Mucosa of descending colon (tissue), 3 donors: ENCODE measurements at regions not wholly inside any gene's neighbourhood (a gene's known extent, or its start where the extent isn't known, plus 50 kb on each side); places are given as distances from the start of the nearest gene placed in this dataset.

Experiments
- ATAC-seq: fragments of 200-7000 bp; cut with Tn5 transposase; one replicate; pipeline ENCODE4 v1.9.1; 2020; ENCODE audit warnings: mild to moderate bottlenecking, moderate library complexity
- DNase-seq, 3 donors: peaks; one replicate each; pipeline ENCODE4 v3.0.0-alpha.2; 2020
- H3K36me3 ChIP-seq: fragments of 200-600 bp; one replicate; pipeline ENCODE4 v1.8.0; 2021; ENCODE audit warnings: low read depth, mild to moderate bottlenecking
- H3K4me1 ChIP-seq: fragments of 200-600 bp; one replicate; pipeline ENCODE4 v1.8.0; 2021; ENCODE audit warnings: low read depth, mild to moderate bottlenecking
- H3K4me3 ChIP-seq: fragments of 200-600 bp; one replicate; pipeline ENCODE4 v1.8.0; 2021; ENCODE audit warnings: mild to moderate bottlenecking
- H3K9me3 ChIP-seq: fragments of 200-600 bp; one replicate; pipeline ENCODE4 v1.8.0; 2021; ENCODE audit warnings: mild to moderate bottlenecking
- intact Hi-C, 2 donors: fragments of 100-400 bp; cut with DNase I in 1 of 2; cut with micrococcal nuclease in 1 of 2; formaldehyde crosslinking; loops; one replicate each; pipeline versions ENCODE4 v1.11.0 to v1.11.1; 2022; cut with DNase I, micrococcal nuclease
- TF ChIP-seq, protein P1 (sequence below): fragments of 200-600 bp; IDR thresholded peaks from one replicate; pipeline ENCODE4 v1.8.0; 2022; ENCODE audit warnings: antibody characterized with exemption, mild to moderate bottlenecking
- donor health status: DM: no; HTN: no; CAD: no; lungs with moderate emphysema.
- donor health status: DM: no; HTN: no; CAD: no.
- donor health status: DM: no; HTN: yes; CAD: no.

DNA sequence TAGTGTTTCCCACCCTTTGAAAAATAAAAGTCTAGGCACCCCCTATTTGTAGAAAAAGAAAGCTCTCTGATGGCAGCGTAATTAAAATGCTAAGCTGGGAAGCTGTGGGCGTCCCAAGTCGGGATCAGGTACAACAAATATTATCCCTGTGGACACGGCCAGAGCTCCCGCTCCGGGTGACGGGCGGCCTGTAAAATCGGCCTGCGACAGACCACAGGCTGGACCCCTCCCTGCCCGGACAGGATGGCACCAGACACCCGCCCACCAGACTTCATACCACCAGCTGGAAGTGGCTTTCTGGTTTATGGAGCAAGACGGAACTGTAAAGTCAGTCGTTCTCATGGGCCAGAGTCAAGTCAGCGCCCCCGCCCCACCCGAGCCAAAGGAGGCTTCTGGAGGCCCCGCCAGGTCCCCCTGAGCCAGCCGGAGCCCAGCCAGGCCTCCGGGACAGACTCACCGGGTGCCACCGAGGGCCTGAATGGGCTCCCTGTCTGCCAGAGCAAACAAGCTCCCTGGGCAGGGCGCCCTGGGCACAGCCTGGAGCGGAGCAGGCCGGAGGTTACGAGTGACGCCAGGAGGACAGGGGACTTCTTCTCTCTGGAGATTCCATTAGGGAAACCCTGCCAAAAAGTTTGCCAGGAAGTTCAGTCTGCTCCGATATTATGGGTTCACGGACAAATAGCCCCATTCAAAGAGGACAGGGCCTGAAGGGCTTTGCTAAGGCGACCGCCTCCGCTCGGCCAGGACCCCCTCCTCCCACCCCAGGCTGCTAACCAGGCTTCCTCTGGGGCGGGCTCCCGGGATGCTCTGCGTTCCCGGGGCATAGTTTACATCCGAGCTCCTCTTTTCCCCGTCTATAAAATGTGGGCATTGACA lies 173.7 kb downstream of the ERCC6L2 start:
- Histone ChIP-seq H3K9me3 (no peaks in the 10 kb centered on the region), H3K4me1 (no peaks in the 10 kb centered on the region), H3K4me3 (no peak overlapping the region), H3K36me3 (no peaks in the 10 kb centered on the region)
- DNase-seq (no peak), ATAC-seq (peak; percentile 8)
- intact Hi-C loops, result no loop called here
- TF ChIP-seq, protein P1, sequence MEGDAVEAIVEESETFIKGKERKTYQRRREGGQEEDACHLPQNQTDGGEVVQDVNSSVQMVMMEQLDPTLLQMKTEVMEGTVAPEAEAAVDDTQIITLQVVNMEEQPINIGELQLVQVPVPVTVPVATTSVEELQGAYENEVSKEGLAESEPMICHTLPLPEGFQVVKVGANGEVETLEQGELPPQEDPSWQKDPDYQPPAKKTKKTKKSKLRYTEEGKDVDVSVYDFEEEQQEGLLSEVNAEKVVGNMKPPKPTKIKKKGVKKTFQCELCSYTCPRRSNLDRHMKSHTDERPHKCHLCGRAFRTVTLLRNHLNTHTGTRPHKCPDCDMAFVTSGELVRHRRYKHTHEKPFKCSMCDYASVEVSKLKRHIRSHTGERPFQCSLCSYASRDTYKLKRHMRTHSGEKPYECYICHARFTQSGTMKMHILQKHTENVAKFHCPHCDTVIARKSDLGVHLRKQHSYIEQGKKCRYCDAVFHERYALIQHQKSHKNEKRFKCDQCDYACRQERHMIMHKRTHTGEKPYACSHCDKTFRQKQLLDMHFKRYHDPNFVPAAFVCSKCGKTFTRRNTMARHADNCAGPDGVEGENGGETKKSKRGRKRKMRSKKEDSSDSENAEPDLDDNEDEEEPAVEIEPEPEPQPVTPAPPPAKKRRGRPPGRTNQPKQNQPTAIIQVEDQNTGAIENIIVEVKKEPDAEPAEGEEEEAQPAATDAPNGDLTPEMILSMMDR, result no peak

DNA sequence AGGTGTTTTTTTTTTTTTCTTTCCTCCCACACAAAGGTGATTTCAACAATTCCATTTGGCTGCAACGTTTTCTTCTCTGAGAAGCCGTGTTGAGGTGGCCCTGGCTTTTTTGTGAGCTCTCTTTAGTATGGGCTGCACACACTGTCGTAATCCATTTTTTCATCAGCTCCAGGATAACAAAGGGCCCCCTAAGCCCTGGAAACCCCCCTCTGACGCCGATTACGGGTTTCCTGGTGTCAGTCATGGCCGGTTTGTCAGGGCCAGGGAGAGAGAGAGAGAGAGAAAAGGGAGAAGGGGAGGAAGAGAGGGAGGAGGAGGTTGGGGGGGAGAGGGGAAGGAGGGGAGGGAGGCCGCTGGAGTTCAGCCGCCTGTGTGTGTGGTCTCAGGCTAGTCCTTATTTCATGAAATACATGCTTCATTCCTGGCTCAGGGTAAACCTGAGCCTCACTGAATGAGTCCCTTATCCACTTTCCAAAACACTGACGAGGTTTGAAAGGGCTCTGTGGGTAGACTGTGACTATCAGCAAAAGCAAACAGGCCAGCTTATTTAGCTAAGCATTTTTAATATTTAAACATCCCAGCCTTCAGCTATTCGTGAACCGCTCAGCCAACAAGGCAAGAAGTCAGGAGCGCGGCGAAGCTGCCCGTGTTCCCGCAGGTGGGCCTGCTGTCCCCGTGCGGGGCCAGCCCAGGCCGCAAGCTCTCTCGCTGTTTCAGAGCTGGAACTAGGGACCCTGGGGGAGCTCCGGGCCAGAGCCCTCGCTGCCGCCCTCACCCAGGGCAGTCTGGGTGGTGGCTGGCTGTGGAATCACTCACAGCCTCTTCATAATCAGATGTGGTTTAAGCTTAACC lies 172.8 kb downstream of the ERCC6L2 start:
- intact Hi-C loops, result no loop called here
- Histone ChIP-seq H3K4me3 (no peak overlapping the region), H3K4me1 (no peaks in the 10 kb centered on the region), H3K36me3 (no peaks in the 10 kb centered on the region), H3K9me3 (no peaks in the 10 kb centered on the region)
- TF ChIP-seq, protein P1, result no peak
- no peak for DNase-seq
- peak; percentile 25 for ATAC-seq

GRCh38 chr9:96047741-96048103 lies 172.2 kb downstream of the ERCC6L2 start:
- Histone ChIP-seq H3K36me3 (no peaks in the 10 kb centered on the region), H3K9me3 (no peaks in the 10 kb centered on the region), H3K4me3 (no peak overlapping the region), H3K4me1 (no peaks in the 10 kb centered on the region)
- intact Hi-C loops, result no loop called here
- ATAC-seq (no peak), DNase-seq (no peak)
- TF ChIP-seq, protein P1, result no peak

GRCh38 chr9:96047116-96047639 lies 171.7 kb downstream of the ERCC6L2 start:
- intact Hi-C loops, result no loop called here
- ATAC-seq (no peak), DNase-seq (no peak)
- TF ChIP-seq, protein P1, result no peak
- Histone ChIP-seq H3K4me3 (no peak overlapping the region), H3K36me3 (no peaks in the 10 kb centered on the region), H3K9me3 (no peaks in the 10 kb centered on the region), H3K4me1 (no peaks in the 10 kb centered on the region)

DNA sequence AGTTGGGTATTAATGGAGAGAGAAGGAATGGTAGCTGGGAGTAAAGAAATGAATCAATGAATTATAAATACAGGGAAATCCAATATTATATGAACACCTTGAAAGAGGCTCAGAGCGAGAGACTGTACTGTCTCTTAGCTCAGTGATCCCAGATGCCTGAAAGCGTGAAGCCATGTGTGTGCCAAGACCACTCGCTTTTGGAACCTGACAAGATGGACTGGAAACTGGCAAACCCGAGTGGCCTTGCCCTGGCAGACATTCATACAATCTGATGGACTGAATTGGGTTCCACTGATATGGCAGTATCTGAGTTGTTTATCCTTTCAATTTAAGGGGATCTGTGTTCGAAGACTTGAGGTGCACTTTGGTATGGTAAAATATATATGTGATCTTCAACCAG lies 170.3 kb downstream of the ERCC6L2 start:
- no peaks in the 10 kb centered on the region for H3K36me3 ChIP-seq
- DNase-seq (no peak), ATAC-seq (no peak)
- no peaks in the 10 kb centered on the region for H3K4me1 ChIP-seq
- no peaks in the 10 kb centered on the region for H3K9me3 ChIP-seq
- no peak overlapping the region for H3K4me3 ChIP-seq
- TF ChIP-seq, protein P1, result no peak
- intact Hi-C loops, result no loop called here
